ENCODE measurements at regions not wholly inside any gene's neighbourhood (a gene's known extent, or its start where the extent isn't known, plus 50 kb on each side); places are given as distances from the start of the nearest gene placed in this dataset.

DNA sequence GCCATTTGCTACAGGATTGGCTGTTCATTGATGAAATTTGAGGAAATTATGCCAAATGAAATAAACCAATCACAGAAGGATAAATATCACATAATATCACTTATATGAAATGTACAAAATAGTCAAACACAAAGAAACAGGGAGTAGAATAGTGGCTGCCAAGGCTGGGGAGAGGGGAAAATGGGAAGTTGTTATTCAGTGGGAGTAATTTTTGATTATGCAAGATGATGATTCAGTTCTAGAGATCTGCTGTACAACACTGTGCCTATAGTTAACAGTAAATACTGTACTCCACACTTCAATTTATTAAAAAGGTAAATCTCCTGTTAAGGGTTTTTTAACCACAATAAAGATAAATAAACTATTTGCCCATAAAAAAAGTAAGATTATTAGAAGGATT lies 101.1 kb downstream of the TMA16 start:
- DNase-seq (ENCODE audit: low spot score) = no peak
- ATAC-seq (ENCODE audit: low FRiP score) = no peak
- TF ChIP-seq, protein P1, sequence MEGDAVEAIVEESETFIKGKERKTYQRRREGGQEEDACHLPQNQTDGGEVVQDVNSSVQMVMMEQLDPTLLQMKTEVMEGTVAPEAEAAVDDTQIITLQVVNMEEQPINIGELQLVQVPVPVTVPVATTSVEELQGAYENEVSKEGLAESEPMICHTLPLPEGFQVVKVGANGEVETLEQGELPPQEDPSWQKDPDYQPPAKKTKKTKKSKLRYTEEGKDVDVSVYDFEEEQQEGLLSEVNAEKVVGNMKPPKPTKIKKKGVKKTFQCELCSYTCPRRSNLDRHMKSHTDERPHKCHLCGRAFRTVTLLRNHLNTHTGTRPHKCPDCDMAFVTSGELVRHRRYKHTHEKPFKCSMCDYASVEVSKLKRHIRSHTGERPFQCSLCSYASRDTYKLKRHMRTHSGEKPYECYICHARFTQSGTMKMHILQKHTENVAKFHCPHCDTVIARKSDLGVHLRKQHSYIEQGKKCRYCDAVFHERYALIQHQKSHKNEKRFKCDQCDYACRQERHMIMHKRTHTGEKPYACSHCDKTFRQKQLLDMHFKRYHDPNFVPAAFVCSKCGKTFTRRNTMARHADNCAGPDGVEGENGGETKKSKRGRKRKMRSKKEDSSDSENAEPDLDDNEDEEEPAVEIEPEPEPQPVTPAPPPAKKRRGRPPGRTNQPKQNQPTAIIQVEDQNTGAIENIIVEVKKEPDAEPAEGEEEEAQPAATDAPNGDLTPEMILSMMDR (IDR thresholded peaks at IDR 0.05) = no peak

DNA sequence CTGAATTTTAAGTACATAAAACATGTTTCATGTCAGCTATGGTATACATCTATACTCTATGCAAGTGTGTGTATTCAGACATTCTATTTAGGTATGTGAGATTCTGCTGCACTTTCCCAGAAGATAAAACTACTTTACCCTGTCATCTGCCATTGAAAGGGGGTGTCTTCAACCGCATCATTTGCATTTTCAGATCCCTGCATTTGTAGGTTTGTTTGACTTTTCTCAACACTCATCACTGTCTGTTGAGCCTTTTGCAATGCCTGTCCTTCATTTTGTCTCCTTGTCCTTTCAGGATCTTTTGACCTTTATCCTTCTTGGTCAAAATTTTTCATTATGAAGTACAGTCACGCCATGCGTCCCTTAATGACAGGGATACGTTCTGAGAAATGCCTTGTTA lies 103.5 kb downstream of the TMA16 start:
- no peak for DNase-seq (ENCODE audit: low spot score)
- ATAC-seq (ENCODE audit: low FRiP score) = no peak

DNA sequence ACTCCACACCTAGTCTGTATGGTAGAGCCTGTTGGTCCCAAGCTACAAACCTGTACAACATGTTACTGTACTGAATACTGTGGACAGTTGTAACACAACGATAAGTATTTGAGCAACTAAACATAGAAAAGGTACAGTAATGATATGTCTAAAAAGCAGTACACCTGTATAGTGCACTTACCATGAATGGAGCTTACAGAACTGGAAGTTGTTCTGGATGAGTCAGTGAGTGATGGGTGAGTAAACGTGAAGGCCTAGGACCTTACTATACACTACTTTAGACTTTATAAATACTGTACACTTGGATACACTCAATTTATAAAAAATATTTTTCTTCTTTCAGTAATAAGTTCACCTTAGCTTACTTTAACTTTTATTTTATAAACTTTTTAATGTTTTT lies 104.0 kb downstream of the TMA16 start:
- ATAC-seq (ENCODE audit: low FRiP score) (no peak), DNase-seq (ENCODE audit: low spot score) (no peak)
- TF ChIP-seq, protein P1 (IDR thresholded peaks at IDR 0.05) = no peak

More for the DNA sequence above, 103.5 kb downstream of the TMA16 start:
- TF ChIP-seq, protein P1 (IDR thresholded peaks at IDR 0.05) = no peak

DNA sequence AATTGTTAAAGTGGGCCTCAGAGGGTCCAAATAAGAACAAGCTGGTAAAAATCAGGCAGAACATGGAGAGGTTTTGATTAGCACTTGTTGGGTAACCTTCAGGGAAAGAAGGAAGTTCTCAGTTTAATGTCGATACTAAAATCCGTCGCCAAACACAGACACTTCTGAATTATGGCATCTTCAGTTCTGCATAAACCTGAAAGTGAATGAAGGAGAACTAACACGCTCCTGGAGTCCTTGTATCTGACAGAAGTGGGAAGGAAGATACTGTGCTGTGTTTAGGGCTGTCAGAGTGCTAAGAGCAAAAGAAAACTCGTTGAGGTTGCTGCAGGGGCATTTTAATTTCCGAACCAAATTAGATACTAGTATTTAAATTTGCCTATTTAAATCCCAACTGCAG lies 106.2 kb downstream of the TMA16 start:
- no peak for ATAC-seq (ENCODE audit: low FRiP score)
- TF ChIP-seq, protein P1 (IDR thresholded peaks at IDR 0.05) = no peak
- DNase-seq (ENCODE audit: low spot score) = no peak

DNA sequence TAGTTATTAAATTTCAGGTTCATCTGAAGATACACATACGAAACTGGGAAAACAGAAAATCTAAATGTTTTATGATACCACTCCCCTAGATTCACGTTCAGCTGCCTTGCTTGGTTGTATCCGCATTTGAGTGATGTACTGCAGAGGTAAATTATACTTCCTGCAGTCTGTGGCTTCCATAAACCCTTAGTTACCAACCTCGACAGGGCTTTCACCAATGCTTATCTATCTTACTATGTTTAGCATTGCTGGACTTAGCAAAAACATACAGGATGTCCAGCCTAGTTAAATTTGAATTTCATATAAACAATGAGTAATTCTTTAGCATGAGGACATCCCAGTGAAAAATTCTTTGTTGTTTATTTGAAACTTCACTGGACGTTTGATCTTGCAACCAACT lies 108.8 kb downstream of the TMA16 start:
- ATAC-seq (ENCODE audit: low FRiP score) = no peak
- no peak for DNase-seq (ENCODE audit: low spot score)
- TF ChIP-seq, protein P1 (IDR thresholded peaks at IDR 0.05) = no peak

DNA sequence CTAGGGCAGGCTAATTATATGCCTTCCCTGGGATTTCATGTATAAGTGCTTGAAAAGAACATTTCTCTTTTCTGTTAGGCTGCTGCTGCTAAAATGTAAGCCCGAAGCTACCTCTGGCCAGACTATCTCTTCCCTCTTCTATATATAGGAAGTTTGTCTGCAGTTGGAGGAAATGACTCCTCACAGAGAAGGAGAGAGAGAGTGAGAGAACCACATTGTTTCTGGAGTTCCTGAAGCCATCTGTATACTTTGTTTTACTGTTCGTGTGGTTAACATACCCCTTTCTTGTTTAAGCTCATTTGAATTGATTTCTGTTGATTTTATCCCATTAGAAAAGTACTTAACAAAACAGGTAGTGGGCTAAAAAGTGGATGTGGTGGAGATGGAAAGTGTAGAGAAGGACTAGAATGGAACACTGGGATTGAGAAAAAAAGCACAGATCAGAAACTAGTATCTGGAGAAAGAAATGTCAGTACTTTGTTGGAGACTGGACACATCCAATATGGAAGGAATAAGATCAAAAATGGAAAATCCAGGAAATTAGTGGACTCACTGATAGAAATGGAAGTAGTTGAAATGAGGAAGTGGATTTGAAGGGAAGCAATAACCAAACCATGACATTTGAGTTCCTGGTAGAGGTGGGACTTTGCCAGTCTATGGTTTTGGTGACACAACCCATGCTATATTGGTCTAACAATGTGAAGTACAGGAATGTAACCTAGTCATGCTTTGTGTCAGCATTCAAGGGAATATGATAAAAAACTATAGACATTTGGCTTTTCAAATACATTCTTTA lies 112.6 kb downstream of the TMA16 start:
- TF ChIP-seq, protein P1 (IDR thresholded peaks at IDR 0.05) = no peak
- ATAC-seq (ENCODE audit: low FRiP score) = no peak
- no peak for DNase-seq (ENCODE audit: low spot score)

DNA sequence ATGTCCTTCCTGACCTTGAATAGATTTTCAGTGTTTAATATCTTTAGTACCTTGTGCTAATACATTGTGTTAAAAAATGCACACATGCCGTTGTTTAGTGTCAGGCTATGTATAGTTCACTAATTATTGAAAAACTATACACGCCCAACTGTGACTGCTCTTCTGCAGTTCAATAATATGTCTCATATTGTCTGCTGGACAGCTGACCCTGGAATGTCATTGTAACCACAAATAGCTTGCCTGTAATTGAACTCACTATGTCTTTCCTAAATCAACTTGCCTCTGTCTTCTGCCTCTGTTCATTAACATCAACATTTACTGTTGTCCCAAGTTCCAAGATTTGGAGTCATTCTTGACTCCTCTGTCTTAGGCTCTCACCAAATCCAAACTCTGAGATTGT lies 114.5 kb downstream of the TMA16 start:
- TF ChIP-seq, protein P1 (IDR thresholded peaks at IDR 0.05) = no peak
- ATAC-seq (ENCODE audit: low FRiP score) = no peak
- no peak for DNase-seq (ENCODE audit: low spot score)

Measured in omental fat pad (tissue), 3 donors.